Fibroblast of villous mesenchyme (primary cell): ENCODE measurements at regions not wholly inside any gene's neighbourhood (a gene's known extent, or its start where the extent isn't known, plus 50 kb on each side); places are given as distances from the start of the nearest gene placed in this dataset.

Experiments
- DNase-seq: peaks from one replicate; pipeline ENCODE4 v3.0.0-alpha.2; 2010; ENCODE audit warnings: low read depth
- H3K4me3 ChIP-seq: 2 replicates; pipeline ENCODE4 v1.5.1; 2011; ENCODE audit warnings: low read depth, mild to moderate bottlenecking, low read length
- TF ChIP-seq, protein P1 (sequence below): IDR thresholded peaks from 2 replicates; pipeline ENCODE4 v1.5.1; 2012; ENCODE audit warnings: low read depth, mild to moderate bottlenecking, low read length; ENCODE audit not compliant: insufficient read depth

DNA sequence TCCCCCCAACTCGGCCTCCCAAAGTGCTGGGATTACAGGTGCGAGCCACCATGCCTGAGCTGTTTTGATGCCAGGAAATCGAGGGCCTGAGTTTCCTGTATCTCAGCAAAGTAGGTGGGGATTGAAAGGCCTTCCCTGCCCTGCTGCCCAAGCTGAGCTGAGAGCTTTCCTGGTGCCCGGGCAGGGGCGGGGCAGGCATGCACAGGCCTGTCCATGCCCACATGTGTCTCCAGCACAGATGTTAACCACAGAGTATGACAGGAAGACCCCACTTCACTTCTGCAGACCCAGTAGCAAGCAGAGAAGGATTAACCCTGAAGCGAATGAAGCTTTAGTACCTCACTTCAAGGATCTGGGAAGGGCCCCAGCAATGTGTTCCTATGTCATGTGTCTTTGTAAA is 66.0 kb downstream of the GPR6 start:
- H3K4me3 ChIP-seq, result no peak overlapping the region
- no peak for DNase-seq
- TF ChIP-seq, protein P1, sequence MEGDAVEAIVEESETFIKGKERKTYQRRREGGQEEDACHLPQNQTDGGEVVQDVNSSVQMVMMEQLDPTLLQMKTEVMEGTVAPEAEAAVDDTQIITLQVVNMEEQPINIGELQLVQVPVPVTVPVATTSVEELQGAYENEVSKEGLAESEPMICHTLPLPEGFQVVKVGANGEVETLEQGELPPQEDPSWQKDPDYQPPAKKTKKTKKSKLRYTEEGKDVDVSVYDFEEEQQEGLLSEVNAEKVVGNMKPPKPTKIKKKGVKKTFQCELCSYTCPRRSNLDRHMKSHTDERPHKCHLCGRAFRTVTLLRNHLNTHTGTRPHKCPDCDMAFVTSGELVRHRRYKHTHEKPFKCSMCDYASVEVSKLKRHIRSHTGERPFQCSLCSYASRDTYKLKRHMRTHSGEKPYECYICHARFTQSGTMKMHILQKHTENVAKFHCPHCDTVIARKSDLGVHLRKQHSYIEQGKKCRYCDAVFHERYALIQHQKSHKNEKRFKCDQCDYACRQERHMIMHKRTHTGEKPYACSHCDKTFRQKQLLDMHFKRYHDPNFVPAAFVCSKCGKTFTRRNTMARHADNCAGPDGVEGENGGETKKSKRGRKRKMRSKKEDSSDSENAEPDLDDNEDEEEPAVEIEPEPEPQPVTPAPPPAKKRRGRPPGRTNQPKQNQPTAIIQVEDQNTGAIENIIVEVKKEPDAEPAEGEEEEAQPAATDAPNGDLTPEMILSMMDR, result no peak

DNA sequence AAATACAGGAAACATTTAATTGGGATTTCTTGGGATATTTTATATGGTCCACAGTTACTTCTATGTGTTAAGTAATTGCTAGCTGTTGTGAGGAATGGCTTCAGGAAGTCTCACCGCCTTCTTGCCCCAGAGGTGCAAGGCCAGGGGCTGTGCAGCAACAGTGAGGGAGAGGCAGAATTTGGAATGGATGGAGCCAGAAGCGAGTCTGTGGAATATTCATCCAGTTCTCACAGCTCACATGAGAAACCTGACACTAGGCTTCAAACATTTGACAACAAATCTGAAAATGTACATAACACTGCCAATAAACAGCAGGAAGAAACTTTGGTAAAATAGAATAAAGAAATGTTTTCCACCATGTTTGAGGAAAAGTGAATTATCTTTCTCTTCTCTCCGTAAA is 66.5 kb downstream of the GPR6 start:
- no peak overlapping the region for H3K4me3 ChIP-seq
- TF ChIP-seq, protein P1, result no peak
- DNase-seq, result no peak

DNA sequence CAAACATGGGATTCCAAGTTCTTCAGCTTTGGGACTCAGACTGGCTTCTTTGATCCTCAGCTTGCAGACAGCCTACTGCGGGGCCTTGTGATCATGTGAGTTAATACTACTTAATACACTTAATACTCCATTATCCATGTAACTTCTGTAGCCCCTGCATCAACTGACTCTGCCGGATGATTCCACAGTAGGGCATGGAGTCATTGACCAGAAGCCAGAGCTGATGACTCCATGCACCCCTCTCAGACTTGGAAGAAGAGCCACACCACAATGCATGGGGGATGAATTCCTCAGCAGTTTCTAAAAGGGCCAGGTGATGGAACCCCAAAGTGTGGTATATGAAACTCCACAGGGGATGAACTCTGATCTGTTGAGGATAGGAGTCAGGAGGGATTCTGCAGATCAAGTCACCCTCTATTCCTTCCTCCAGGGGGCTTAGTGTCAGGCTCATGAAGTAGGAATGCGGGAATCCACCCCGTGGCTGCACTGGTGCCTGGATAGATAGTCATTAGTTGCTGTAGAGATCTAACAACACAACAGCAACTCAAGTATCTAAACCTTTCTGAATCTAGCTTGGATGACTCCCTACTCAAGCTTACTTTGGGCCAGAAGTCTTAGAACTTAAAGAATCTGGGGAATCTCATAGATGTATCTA is 70.2 kb downstream of the GPR6 start:
- TF ChIP-seq, protein P1, result no peak
- H3K4me3 ChIP-seq, result no peak overlapping the region
- DNase-seq, result no peak

DNA sequence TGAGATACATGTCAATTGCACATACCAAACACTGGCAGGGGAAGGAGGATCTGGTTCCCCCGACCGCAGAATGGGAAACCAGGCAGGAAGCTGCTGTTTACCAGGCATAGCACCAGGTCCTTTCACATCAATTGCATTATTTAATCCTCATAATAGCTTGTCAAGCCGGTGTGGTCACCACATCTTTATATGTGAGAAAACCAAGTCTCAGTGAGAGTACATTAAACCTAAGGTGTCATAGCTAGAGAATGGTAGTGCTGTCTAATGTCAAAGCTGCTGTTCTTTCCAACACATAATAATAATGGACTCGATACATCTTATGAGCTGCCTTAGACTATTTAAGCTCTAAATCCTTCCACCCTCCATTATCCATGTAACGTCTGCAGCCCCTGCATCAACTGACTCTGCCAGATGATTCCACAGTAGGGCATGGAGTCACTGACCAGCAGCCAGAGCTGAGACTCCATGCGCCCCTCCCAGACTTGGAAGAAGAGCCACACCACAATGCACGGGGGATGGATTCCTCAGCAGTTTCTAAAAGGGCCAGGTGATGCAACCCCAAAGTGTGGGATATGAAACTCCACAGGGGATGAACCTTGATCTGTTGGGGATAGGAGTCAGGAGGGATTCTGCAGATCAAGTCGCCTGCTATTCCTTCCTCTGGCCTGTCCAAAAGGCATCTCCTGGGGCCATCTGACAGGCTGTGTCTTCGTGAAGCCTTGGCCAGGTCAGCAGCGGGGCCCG is 71.8 kb downstream of the GPR6 start:
- no peak for DNase-seq
- H3K4me3 ChIP-seq, result no peak overlapping the region
- TF ChIP-seq, protein P1, result no peak
